ENCODE measurements at regions not wholly inside any gene's neighbourhood (a gene's known extent, or its start where the extent isn't known, plus 50 kb on each side); places are given as distances from the start of the nearest gene placed in this dataset.

DNA sequence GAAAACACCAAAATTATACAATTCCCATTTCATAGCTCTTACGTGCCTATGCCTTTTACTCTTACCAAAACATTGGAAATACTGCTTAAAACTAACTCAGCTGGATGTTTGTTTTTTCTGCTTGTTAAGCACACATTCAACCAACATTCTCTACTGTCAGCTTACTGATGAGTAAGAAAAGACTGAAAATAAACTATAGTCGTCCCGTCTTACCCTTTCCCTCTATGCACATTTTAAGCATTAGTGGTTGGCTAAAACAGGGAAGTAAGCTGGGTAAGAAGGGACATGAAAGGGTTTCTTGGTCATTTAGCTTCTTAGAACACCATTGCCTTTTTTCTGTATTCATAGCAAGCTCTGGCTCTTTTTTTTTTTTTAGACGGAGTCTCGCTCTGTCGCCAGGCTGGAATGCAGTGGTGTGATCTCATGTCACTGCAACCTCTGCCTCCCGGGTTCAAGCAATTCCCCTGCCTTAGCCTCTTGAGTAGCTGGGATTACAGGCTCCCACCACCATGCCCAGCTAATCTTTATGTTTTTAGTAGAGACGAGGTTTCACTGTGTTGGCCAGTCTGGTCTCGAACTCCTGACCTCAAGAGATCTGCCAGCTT lies 232.1 kb upstream of the PCSK5 start:
- H3K4me3 ChIP-seq (replicated peaks; ENCODE audit: low read depth, low read length), result no peak overlapping the region
- TF ChIP-seq, protein P1, sequence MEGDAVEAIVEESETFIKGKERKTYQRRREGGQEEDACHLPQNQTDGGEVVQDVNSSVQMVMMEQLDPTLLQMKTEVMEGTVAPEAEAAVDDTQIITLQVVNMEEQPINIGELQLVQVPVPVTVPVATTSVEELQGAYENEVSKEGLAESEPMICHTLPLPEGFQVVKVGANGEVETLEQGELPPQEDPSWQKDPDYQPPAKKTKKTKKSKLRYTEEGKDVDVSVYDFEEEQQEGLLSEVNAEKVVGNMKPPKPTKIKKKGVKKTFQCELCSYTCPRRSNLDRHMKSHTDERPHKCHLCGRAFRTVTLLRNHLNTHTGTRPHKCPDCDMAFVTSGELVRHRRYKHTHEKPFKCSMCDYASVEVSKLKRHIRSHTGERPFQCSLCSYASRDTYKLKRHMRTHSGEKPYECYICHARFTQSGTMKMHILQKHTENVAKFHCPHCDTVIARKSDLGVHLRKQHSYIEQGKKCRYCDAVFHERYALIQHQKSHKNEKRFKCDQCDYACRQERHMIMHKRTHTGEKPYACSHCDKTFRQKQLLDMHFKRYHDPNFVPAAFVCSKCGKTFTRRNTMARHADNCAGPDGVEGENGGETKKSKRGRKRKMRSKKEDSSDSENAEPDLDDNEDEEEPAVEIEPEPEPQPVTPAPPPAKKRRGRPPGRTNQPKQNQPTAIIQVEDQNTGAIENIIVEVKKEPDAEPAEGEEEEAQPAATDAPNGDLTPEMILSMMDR (IDR thresholded peaks at IDR 0.05; ENCODE audit: low read length, missing control alignments), result no peak
- no peak for DNase-seq (ENCODE audit: low read depth)

DNA sequence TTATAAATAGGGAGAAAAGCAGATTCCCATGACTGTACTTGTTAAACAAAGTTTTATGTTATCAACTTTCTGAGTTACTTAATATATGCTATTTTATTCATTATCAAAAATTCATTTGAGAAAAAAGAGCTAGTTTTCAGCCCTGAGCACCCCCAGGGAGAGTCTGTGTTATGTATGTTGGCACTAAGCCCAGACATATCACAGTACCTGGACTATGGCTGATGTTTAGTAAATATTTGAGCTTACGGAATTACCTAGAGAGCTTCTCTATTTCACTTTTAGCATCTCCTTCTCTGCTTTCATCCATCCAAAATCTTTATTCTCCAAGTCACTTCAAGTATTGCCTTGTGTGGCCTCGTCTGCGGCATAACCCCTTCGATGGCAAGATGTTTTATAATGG lies 225.9 kb upstream of the PCSK5 start:
- H3K4me3 ChIP-seq (replicated peaks; ENCODE audit: low read depth, low read length), result no peak overlapping the region
- TF ChIP-seq, protein P1 (IDR thresholded peaks at IDR 0.05; ENCODE audit: low read length, missing control alignments), result no peak
- no peak for DNase-seq (ENCODE audit: low read depth)

DNA sequence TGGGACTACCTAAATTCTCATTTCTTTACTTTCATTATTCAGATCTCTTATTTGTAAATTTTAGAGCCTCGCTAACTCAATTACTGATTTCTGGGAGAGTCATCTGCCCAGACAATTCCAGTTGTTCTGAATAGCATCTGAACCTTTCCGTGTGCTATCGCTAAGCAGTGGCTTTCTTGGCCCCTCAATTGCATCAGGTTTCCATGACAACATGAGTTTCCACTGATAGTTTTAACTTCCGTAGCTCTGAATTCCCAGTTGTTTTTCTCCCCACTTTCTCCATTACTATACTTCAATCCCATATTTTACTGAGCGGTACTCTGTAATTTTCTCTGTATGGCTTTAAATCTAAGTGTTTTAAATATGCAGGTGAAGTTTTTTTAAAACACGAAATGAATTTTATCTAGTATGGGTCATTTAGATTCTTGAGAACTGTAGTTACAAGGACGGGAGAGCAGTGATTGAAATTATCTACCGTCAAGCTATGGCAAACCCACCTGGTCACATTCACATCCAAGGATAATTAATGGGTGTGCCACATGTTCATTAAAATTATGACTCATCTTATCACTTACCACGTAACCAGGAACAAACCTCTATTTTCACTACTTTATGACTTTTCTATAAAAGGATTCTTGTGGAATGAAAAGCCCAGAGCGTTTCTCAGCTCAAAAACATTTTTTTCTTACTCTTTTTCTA lies 223.5 kb upstream of the PCSK5 start:
- no peak for DNase-seq (ENCODE audit: low read depth)
- TF ChIP-seq, protein P1 (IDR thresholded peaks at IDR 0.05; ENCODE audit: low read length, missing control alignments), result no peak
- H3K4me3 ChIP-seq (replicated peaks; ENCODE audit: low read depth, low read length), result no peak overlapping the region

DNA sequence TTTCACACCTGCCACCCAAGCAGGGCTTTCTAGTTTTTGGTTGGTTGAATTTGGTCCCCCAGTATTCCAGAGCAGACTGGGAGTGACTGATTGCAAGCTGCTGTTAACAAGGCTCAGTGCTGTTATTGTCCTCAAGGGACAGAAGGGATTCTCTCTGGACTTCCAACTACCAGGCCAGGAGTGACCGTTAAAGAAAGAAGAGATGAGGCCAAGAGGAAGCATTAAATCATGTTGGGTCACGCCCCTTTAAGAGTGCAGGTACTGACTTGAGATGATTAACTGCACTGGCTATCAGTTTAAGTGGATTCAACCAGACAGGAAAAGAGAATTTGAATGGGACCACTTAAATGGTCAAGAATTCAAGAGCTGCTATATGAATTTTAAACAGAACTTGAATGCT lies 220.8 kb upstream of the PCSK5 start:
- TF ChIP-seq, protein P1 (IDR thresholded peaks at IDR 0.05; ENCODE audit: low read length, missing control alignments), result no peak
- no peak for DNase-seq (ENCODE audit: low read depth)
- no peak overlapping the region for H3K4me3 ChIP-seq (replicated peaks; ENCODE audit: low read depth, low read length)

DNA sequence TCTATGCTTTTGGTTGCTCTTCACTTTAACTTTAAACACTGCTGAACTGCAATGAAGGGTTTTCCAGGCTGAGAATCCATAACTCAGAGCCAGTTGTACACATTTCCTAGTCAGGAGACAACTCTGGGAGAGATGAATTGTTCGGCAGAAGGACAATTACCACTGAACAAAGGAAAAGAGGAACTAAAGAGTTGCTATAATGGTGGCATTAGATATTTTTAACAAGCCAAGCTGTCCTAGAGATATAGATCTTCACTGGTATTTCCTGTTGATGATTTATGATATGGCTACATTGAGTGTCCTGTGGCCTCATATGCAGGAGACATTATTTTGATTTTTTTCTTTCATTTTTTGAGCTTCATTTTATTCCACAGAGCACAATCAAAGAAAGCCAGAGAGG lies 219.1 kb upstream of the PCSK5 start:
- DNase-seq (ENCODE audit: low read depth), result no peak
- no peak overlapping the region for H3K4me3 ChIP-seq (replicated peaks; ENCODE audit: low read depth, low read length)
- TF ChIP-seq, protein P1 (IDR thresholded peaks at IDR 0.05; ENCODE audit: low read length, missing control alignments), result no peak

DNA sequence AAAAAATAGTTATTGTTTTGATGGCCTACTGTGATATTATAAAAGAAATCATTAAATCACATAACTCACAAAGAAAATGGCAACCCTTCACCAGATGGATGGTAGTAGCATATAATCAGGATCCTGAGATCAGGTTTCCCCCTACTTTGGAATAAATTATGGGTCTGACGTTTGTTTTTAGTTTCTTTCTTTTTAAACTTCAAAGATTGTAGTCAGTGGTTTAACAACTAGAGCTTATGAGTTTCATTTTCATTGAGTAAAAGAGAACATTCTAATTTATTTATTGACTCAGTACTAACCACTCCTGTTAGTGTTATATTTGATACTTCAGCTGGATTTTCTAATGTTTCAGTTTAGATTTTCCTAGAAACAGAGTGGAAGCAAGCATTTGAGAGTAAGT lies 218.0 kb upstream of the PCSK5 start:
- DNase-seq (ENCODE audit: low read depth), result no peak
- TF ChIP-seq, protein P1 (IDR thresholded peaks at IDR 0.05; ENCODE audit: low read length, missing control alignments), result no peak
- no peak overlapping the region for H3K4me3 ChIP-seq (replicated peaks; ENCODE audit: low read depth, low read length)

DNA sequence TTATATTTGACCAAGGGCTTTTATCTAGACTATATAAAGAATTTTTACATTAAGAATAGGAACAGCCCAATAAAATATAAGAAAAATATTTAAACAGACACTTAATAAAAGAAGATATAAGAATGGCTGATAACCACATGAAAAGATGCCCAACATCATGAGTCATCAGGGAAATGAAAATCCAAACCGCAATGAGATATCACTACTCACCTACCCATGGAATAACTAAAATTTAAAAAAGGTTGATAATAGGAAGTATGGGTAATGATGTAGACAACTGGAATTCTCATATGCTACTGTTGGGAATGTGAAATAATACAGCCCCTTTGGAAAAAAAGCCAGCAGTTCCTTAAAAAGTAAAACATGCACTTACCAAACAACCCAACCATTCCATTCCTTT lies 206.9 kb upstream of the PCSK5 start:
- H3K4me3 ChIP-seq (replicated peaks; ENCODE audit: low read depth, low read length), result no peak overlapping the region
- TF ChIP-seq, protein P1 (IDR thresholded peaks at IDR 0.05; ENCODE audit: low read length, missing control alignments), result no peak
- no peak for DNase-seq (ENCODE audit: low read depth)
